ENCODE measurements at regions not wholly inside any gene's neighbourhood (a gene's known extent, or its start where the extent isn't known, plus 50 kb on each side); places are given as distances from the start of the nearest gene placed in this dataset.

DNA sequence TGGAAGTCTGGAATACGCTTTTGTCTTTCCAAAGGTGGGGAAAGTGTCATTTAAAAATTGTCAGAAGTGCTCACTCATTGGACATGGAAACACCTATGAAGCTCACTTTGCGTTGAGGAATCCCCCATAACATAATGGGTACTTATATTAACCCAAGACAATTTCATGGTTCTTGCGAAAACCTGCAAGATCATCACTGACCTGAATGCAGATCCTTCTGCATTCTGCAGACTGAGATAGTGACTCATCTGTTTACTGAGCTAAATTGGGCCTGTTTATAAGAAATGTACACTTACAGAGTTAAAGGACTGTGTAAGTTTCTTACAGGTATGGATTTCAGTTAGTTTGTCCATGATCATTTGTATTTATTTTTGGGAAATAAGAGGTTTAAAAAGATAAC, 153.0 kb downstream of the HMHB1 start:
- TF ChIP-seq, protein P1, sequence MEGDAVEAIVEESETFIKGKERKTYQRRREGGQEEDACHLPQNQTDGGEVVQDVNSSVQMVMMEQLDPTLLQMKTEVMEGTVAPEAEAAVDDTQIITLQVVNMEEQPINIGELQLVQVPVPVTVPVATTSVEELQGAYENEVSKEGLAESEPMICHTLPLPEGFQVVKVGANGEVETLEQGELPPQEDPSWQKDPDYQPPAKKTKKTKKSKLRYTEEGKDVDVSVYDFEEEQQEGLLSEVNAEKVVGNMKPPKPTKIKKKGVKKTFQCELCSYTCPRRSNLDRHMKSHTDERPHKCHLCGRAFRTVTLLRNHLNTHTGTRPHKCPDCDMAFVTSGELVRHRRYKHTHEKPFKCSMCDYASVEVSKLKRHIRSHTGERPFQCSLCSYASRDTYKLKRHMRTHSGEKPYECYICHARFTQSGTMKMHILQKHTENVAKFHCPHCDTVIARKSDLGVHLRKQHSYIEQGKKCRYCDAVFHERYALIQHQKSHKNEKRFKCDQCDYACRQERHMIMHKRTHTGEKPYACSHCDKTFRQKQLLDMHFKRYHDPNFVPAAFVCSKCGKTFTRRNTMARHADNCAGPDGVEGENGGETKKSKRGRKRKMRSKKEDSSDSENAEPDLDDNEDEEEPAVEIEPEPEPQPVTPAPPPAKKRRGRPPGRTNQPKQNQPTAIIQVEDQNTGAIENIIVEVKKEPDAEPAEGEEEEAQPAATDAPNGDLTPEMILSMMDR (IDR thresholded peaks at IDR 0.05; ENCODE audit: low read depth, low read length): no peak
- TF ChIP-seq EZH2phosphoT487 (IDR thresholded peaks at IDR 0.05; ENCODE audit: low read depth): no peak
